Gastrocnemius medialis (tissue), 4 donors: ENCODE measurements at regions not wholly inside any gene's neighbourhood (a gene's known extent, or its start where the extent isn't known, plus 50 kb on each side); places are given as distances from the start of the nearest gene placed in this dataset.

Experiments used
- POLR2A ChIP-seq, 2 donors: fragments of 450-650 bp; IDR thresholded peaks; one replicate each; pipeline ENCODE4 v1.6.1; 2017; ENCODE audit warnings: antibody characterized with exemption in 2 of 2, mild to moderate bottlenecking in 2 of 2, moderate library complexity in 2 of 2
- TF ChIP-seq, protein P1 (sequence below), 5 experiments: fragments of 450-650 bp in 3 of 5; fragments of 200-600 bp in 2 of 5; sonication (generic) in 2 of 5; IDR thresholded peaks in 4 of 5; conservative IDR thresholded peaks in 1 of 5; 1 replicate in 4 of 5; 2 replicates in 1 of 5; pipeline ENCODE4 v1.5.1; 2016 to 2019; ENCODE audit warnings: antibody characterized with exemption in 5 of 5, mild to moderate bottlenecking in 3 of 5, moderate library complexity in 3 of 5

DNA sequence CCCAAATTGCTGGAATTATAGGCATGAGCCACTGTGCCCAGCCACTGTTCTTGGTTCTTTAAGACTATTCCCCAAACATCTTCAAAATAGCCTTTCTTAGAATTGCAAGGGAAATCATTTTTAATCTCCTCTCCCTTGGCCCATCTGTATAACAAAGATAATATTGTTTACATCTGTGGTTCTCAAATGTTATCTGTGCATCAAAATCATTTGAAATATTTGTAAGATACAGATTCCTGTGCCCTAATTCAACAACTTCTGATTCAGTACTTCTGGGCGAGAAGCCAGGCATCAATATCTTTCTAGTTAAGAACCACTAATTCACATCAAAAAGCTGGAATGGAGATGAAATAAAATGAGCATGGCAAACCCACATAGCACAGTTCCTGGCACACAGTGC lies 83.0 kb downstream of the TMPRSS5 start:
- TF ChIP-seq, protein P1, sequence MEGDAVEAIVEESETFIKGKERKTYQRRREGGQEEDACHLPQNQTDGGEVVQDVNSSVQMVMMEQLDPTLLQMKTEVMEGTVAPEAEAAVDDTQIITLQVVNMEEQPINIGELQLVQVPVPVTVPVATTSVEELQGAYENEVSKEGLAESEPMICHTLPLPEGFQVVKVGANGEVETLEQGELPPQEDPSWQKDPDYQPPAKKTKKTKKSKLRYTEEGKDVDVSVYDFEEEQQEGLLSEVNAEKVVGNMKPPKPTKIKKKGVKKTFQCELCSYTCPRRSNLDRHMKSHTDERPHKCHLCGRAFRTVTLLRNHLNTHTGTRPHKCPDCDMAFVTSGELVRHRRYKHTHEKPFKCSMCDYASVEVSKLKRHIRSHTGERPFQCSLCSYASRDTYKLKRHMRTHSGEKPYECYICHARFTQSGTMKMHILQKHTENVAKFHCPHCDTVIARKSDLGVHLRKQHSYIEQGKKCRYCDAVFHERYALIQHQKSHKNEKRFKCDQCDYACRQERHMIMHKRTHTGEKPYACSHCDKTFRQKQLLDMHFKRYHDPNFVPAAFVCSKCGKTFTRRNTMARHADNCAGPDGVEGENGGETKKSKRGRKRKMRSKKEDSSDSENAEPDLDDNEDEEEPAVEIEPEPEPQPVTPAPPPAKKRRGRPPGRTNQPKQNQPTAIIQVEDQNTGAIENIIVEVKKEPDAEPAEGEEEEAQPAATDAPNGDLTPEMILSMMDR (IDR thresholded peaks at IDR 0.05 in 4 of 5, conservative IDR thresholded peaks at IDR 0.05 in 1 of 5), result no peak
- TF ChIP-seq POLR2A (IDR thresholded peaks at IDR 0.05), result no peak
